ENCODE measurements at regions not wholly inside any gene's neighbourhood (a gene's known extent, or its start where the extent isn't known, plus 50 kb on each side); places are given as distances from the start of the nearest gene placed in this dataset.

DNA sequence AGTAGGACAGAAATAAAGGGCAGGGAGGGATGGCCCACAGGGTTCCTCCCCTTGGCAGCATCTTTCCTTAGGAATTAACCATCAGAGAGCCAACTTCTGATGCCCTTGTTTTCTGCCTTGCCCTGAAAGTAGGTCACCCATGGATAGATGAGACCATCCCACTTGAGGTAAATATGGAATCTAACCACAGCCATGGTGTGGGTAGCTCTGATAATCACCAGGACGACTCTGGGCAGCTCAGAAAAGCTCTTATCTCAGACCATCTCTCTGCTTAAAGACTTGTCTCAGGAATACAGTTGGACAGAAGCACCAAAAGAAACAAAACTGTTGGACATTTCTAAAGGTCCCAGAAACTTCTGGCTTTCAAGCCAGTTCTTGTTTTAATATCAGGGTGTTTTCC, 101.4 kb upstream of the CELF4 start:
- DNase-seq = no peak

DNA sequence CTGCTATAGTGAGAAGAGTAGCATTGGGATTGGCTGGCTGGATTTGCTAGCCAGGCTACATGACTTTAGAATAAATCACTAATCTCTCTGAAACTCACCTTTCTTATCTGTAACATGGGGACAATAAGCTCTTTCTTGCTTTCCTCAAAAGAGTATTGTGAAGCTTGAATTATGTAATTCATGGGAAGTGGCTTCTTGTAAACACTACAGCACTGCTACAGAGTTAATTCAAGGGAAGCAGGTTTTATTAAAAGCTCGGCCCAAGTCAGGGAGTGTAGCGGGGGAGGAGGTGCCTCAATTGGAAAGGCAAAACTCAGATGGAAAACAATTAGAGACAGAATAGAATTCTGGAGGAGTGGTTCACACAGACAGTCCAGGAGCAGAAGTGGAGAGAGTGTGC, 100.9 kb upstream of the CELF4 start:
- DNase-seq = no peak

DNA sequence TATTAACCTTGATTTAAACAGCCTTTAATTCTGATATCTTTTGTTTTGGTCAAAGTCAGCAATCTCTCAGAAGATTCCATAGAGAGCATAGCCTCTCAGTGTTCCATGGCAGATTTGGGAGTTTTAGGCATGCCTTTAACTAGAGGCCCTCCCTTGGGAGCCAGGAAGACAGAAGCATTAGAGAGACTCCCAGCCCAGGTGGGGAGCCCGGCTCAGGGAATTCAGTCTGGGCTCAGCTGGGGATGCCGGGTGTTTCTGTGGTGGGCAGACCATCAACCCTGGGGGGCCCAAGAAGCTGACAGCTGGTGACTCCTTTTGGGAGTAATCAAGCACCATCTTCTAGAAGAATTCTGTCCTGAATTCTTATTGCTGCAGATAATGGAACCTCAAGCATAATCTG, 99.7 kb upstream of the CELF4 start:
- no peak for DNase-seq

DNA sequence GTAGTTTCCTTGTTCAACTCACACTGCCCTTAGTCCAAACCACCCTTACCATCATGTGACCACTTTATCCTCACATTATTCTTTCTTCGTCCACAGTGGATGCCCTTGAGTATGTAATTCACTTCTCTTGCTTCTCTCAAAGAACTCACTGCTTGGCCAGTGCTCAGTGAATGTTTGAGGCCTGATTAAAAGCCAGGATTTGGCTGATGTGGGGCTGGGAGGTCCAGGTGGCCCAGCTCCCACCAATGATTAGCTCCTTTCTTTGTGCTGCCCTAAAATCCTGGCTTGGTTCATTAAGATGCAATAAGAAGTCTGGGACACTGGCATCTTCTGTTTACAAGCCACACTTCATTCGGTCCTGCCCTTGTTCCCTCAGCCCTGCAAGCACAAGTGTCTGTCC, 97.8 kb upstream of the CELF4 start:
- no peak for DNase-seq

DNA sequence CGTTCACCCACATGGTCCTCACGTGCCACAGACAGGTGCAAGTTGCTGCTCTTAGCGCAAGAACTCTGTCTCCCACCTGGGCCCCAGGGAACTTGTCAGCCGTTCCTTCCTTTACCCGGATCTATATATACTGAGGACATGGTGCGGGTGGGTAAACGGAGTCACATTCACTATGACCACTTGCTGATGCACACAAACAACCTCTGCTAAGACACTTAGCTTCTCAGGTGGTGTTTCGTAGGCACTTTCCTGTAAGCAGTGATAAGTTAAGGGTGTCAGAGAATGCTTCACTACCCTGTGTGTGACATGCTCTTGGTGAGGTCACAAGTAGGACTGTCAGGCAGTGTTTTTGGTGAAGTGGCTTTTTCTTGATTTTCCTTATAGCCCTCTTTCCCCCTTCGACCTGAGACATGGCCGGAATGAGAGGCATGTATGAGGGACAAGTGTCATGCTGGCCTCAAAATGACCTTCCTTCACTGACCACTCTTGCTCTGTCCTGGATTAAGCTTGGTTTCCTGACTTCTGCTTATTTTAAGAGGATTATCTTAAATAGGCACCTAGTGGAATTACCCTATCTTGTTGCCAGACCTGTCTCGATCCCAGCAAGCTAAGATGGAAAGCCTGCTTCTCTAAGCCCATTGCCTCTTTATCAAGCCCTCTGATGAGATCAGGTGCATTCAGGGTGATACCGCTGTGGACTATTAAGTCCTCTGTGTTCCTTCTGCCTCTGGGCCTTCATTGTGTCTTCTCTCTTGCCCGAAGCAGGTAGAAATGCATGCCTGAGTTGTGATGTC, 97.1 kb upstream of the CELF4 start:
- DNase-seq = no peak

DNA sequence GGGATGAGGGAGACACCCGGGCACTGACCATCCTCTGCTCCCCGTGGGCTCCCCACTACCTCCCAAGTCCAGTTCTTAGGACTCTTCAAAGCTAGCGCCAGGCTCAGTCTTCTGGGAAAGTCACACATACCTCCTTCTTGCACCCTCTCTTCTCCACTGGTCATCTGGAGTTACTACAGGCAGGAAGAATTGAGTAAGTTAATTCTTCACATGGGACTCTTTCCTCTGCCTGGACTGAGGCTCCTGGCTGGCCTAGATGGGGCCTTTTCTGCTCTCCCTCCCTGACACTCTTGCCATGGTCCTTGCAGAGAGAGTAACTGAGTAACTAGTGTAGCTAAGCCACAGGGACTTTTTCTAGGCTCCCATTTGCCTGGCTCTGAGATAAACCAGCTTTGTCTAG, 96.5 kb upstream of the CELF4 start:
- DNase-seq = no peak

DNA sequence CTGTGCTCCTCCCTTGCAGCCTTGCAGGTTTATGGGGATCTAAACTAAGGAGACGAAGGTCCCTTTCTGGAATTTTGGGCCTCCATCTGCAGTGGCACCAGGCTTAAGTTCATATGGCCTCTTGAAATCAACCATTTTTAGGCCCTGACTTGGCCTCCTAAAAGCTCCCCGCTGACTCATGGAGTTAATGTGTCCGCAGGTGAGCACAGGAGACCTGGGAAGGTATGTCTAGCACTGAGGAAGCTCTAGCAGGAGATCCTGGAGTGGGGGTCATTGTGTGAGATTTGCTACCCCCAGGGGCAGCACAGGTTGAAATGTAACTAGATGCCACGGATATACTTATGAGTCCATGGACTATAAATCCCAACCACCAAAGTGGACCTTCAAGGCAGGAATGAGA, 95.9 kb upstream of the CELF4 start:
- no peak for DNase-seq

DNA sequence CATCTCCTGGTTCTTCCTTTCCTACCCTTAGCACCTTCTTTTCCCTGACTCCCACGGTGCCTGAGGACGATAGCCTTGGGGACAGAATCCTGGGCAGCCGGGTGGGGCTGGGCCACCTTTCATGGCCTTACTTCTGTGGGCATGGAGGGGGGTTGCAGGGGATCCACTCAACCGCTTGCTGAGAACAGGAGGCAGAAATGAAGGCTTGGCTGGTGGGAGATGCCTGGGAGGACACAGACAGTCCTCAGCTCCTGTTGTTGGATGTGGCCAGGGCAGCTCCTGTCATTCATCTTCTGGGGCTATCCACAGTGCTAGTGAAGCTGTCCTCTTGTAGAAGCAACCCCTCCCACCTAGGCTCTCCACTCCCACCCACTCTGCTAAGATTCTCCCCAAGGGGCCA, 95.5 kb upstream of the CELF4 start:
- no peak for DNase-seq

DNA sequence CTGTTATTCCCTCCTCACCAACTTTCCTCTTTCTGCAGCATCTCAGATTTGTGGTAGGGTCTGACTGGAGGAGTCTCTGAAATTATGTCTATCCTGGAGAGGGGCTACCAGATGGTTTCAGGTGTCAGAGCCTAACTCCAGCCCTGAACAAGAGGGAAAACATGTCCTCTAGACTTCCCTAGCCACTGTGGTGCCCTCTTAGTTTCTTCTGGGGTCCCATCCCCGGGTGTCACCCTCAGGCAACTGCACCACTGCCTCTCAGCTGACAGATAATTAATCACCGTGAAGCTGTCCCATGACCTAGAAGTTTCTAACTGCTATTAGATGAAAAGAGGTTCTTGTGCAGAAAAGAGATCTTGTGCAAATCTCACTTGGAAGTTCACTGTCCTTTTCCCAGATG, 95.1 kb upstream of the CELF4 start:
- no peak for DNase-seq

DNA sequence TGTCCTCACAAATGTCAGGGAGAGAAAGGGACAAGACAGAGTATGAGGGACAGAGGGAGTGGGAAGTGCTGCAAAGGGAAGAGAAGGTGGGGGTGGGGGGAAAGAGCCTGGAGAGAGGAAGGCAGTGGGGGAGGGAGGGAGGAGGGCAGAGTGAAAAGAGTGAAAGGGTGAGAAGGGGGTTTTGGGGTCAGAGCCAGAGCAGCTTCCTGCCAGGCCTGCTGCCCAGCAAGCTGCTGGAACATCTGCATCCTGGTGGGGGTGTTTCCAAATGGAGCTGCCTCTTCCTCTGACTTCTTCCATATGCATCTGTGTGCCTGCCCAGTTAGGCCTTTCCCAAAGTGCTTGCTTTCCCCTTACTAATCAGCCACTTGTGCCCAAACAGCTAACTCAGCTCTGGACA, 94.3 kb upstream of the CELF4 start:
- no peak for DNase-seq

DNA sequence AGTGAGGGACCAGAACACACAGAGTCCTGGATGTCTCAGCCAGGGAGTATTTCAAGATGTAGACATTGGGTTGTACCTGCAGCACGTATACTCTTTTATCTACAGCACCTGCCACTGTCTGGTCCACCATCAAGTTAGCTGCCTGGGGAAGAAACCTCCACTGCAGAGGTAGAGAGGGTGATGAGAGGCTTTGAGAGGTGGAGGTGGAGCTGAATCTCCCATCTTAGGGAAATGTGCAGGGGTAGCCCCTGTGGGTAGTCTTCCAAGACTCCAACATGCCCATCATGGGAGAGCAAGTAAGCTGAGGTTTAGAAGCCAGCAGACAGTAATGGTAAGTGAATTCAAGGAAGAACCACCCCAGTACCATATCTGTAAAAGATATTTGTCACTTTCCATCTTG, 93.3 kb upstream of the CELF4 start:
- DNase-seq = no peak

DNA sequence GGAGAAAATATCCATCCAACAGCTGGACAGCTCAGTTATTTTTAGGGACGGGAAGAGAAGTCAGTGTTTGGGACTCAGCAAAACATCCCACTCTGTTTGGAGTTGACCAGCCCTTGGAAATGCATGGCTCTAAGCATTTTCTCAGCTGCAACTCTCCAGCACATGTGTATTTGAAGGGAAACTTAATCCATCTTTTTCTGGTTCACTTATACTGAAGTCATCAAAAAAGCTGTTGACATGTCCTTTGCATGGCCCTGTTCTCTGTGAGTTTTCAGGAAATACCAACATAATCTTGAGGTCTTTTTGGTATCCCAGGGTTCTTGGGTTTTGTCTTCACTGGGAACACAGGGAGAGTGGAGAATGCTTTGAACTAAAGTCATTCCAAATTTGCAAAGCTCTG, 91.9 kb upstream of the CELF4 start:
- DNase-seq = no peak

DNA sequence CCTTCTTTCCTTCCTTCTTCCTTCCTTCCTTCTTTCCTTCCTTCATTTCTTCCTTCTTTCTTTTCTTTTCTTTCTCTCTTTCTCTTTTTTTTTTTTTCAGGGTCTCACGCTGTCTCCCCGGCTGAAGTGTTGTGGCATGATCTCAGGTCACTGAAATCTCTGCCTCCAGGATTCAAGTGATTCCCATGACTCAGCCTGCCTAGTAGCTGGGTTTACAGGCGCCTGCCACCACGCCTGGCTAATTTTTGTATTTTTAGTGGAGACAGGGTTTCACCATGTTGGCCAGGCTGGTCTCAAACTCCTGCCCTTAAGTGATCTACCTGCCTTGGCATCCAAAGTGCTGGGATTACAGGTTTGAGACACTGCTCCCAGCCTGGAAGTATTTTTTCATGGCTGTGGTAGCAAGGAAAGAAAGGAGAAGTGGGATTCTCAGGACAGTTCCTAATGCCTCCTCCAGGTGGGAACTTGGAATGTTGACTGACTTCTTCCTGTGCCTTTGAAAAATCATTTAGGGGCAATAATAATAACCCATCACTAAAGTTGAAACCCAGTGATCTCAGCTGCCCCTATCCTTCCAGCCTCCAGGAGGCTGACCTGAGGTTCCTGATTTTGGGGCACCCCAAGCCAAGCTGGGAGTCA, 89.3 kb upstream of the CELF4 start:
- DNase-seq = no peak

DNA sequence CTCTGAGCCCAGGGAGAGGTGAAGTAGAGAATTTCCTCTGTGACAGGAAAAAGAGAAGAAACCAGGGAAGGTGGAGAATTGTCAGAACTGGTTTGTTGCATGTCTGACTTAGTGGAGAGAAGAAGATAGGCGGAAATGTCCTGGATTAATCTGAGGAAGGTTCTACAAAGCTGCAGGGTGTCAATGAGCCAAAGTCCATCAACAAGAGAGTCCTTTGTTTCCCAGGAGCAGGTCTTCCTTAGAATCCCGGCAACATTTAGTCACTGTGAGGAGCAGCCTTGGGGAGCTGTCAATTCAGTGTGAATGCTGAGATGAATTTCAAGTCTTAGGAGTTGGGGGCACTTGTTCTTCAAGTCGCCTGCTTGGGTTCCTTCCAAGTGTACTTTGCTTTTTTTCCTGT, 88.4 kb upstream of the CELF4 start:
- DNase-seq = no peak

DNA sequence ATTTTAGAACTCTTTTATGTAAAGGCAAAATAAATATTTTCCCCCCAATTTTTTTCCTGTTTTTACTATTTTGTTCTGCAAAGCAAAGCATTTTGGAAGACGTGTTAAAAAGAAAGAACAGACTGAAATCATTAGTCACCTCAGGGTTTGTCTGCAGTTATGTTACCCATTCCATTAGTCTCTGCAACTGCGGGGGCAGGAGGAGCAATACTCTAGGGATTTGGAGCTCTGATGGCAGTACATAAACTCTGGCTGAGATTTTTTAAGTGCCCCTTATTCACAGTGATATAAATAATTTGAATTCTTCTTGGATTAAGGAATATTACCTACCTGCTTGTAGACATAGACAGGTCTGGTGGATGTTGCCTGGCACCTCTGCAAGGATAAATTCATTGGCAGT, 88.0 kb upstream of the CELF4 start:
- DNase-seq = no peak

DNA sequence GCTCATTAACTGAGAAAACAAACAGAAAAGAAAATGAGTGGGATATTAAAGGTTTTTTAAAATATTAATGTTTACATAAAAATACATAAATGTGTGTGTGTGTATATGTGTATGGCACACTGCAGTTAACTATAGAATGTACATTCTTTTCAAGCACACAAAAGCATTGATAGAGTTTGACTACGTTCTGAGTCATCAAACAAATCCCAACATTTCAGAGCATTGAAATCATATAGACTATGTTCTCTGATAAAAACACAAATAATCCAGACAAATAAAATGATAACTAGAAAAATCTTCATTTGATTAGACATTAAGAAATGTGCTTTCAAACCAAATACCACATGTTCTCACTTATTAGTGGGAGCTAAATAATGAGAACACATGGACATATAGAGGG, 84.3 kb upstream of the CELF4 start:
- no peak for DNase-seq

DNA sequence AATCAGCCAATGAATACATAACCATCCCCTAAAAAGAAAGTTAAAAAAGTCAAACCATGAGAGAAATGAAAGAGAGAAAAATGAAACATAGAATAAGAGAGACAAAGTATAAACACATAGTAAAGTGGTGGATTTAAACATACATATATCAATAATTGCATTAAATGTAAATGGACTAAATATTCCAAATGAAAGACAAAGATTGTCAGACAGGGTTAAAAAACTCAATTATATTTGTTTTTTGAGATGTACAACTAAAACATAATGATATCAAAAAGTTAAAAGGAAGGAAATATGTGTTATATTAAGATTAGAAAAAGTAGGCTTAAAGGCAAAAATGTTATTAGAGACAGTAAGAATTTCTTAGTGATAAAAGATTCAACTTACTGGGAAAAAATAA, 83.8 kb upstream of the CELF4 start:
- DNase-seq = no peak

DNA sequence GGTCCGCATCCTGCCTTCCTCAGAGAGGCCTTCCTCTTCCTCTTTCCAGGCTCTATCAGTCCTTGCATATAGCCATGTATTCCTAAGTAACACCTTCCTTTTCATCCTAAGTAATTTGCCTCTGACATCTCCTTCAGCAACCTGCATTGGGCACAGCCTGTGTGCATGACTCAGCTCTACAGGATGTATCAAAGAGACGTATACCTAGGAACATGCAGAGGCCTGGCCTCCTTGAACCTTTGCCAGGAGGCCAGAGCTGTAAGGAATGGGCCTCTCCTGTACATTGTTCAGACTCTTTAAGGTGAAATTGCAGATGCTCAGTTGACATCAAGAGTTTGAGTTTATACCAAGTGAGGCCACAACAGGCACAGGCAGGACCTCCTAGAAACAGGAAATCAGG, 76.0 kb upstream of the CELF4 start:
- no peak for DNase-seq

DNA sequence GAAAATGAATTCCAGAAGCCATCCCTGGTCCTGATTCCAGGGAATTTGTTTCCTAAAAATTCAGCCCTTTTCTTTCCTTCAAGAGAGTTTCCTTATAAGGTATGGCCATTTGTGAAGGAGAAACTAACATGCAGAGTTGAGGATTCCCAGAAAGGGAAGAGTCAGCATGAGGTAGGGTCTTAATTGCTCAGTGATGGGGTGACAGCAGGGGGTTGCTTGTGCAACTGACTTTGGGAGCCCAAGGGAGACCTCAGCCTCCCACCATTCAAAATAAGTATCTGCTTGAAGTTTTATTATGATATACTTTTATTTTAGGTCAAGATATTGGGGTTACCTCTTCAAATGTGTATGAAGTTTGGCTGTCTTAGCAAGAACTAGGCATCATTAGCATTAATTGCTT, 74.9 kb upstream of the CELF4 start:
- no peak for DNase-seq

DNA sequence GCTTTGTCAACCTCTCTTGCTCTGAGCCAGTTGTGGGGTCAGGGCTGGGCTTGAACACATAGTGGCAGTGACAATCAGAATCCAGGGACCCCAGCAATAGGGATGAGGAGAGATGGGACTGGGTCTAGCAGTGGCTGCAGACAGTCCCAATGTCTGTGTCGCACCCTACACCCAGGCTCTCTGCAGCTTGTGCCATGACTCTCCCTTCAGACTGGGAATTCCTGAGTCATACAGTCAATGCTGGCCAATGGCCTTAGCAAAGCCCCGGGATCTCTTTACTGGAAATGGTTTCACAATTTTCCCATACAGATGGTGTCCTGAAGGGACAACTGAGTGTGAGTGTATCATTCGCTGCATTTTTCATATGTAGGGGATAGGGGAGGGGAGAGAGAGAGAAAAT, 74.2 kb upstream of the CELF4 start:
- DNase-seq = no peak

DNA sequence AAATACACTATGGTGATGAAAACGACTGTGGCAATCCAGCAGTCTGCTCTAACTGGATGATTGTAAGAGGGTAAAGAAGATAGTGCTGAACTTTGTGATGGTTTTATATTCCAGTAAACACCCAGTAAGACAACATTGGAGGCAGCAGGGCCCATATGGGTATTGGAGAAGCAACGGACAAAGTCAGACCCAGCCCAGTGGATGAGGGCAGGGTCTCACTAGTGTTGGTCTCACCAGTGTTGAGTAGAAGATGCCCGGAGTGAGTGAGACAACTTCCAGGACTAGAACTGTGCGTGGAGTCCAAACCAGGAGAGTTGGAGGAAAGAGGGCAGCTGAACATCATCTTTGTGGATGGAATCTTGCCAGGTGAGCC, 71.9 kb upstream of the CELF4 start:
- no peak for DNase-seq

DNA sequence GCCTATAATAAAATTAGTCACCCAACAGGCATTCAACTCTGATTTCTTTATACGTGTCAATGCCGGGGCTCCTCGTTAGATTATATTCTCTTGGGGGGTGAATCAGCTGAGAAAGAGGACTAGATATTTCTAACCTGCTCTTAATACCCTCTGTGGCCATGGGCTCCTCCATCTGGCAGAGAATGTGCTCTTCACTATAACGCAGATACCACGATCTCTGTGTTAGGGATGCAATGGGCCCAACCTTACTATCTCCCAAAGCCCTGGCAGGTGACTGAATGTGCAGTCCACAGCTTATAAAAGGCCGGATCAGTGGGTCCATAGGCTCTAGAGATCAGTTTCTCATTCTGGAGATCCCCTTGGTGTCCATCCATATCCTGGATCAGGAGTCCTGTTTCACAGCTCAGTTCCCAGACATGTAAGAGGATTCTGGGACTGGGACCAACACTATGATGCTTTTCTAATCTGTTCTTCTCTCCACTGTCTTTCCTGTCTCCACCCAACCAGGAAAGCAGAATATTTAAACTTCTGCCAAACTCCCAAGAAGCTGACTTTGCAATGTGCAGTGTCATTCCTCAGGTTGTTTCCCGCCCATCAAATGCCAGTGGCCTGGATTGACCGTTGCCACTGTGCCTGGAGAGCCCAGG, 71.4 kb upstream of the CELF4 start:
- no peak for DNase-seq

DNA sequence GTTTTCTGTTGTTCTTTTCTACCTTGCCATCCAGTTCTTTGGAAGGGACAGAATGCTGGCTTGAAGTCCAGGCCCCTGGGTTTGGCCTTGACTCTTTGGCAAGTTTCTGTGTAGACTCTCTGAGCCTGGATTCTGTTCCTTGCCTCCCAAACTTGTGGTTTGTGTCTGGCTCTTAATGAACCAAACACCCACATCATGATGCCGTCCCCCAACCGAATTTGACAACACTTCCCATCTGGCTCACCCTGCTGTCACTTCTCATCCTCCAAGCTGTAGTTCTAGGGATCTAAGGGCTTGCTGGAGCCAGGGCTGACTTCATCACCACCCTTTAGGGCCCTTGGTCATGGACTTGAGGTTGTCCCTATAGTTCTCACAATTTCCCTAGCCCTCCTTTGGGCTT, 68.9 kb upstream of the CELF4 start:
- no peak for DNase-seq

DNA sequence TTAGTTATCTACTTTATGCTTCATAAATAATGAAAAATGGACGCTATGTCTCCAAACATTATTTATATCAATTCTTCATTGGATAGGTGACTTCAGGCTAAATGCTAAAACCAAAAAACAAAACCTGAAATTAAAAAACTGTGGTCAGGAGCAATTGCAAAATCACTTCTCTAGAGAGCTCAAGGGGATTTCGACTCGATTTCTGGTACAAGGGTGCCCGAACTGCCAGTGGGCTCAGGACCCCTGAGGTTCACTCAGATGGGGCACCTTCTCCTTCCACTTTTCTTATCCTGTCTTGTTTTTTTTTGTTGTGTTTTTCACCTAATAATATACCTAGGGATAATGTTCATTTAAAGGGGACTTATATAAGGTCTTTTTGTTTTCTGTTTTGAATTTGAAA, 65.8 kb upstream of the CELF4 start:
- no peak for DNase-seq

DNA sequence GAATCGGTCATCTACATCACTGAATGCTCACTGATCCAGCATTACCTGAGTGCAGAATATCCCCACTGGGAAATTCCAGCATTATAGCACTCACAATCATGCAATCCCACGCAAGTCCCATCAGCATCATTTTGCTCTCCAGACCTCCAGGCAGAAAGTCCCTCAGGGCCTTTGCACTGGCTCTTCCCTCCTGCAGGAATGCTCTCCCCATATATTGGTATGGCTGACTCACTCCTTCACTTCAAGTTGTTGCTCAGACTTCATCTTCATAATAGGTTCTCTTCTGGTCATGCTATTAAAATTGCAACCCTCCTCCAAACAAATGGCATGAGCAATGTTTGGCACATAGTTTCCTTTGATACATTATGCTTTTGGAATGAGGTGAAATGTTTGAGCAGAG, 64.7 kb upstream of the CELF4 start:
- DNase-seq = no peak
